ENCODE measurements at regions not wholly inside any gene's neighbourhood (a gene's known extent, or its start where the extent isn't known, plus 50 kb on each side); places are given as distances from the start of the nearest gene placed in this dataset.

GRCh38 chr18:60554967-60555366 is 182.4 kb upstream of the MC4R start:
- no peaks in the 10 kb centered on the region for H3K27me3 Mint-ChIP-seq (ENCODE audit: low read depth, poor library complexity)
- no peak for DNase-seq
- peaks cover 10% of the 10 kb centered on the region for H3K4me1 Mint-ChIP-seq
- TF ChIP-seq CTCF (IDR thresholded peaks at IDR 0.05): no peak
- H3K27ac Mint-ChIP-seq: no peak overlapping the region
- H3K9me3 Mint-ChIP-seq: no peaks in the 10 kb centered on the region
- no peaks in the 10 kb centered on the region for H3K36me3 Mint-ChIP-seq (ENCODE audit: low read depth)
- no peak overlapping the region for H3K4me3 Mint-ChIP-seq

- no peak for DNase-seq
- H3K36me3 Mint-ChIP-seq (ENCODE audit: low read depth): no peaks in the 10 kb centered on the region
- no peaks in the 10 kb centered on the region for H3K9me3 Mint-ChIP-seq
- H3K4me3 Mint-ChIP-seq: no peak overlapping the region
- peaks cover 4% of the 10 kb centered on the region for H3K27me3 Mint-ChIP-seq (ENCODE audit: low read depth, poor library complexity)
- TF ChIP-seq CTCF (IDR thresholded peaks at IDR 0.05): no peak
- no peak overlapping the region for H3K27ac Mint-ChIP-seq
- peaks cover 11% of the 10 kb centered on the region for H3K4me1 Mint-ChIP-seq
Observed at GRCh38 chr18:60555625-60556024, 183.1 kb upstream of the MC4R start.

- no peaks in the 10 kb centered on the region for H3K36me3 Mint-ChIP-seq (ENCODE audit: low read depth)
- H3K4me3 Mint-ChIP-seq: no peak overlapping the region
- no peak for TF ChIP-seq CTCF (IDR thresholded peaks at IDR 0.05)
- no peak overlapping the region for H3K27ac Mint-ChIP-seq
- DNase-seq: no peak
- H3K4me1 Mint-ChIP-seq: peaks cover 9% of the 10 kb centered on the region
- H3K9me3 Mint-ChIP-seq: no peaks in the 10 kb centered on the region
- peaks cover 4% of the 10 kb centered on the region for H3K27me3 Mint-ChIP-seq (ENCODE audit: low read depth, poor library complexity)
Observed at GRCh38 chr18:60556326-60556725, 183.8 kb upstream of the MC4R start.

- no peak overlapping the region for H3K4me3 Mint-ChIP-seq
- H3K9me3 Mint-ChIP-seq: no peaks in the 10 kb centered on the region
- no peaks in the 10 kb centered on the region for H3K36me3 Mint-ChIP-seq (ENCODE audit: low read depth)
- DNase-seq: no peak
- H3K4me1 Mint-ChIP-seq: peaks cover 7% of the 10 kb centered on the region
- no peak for TF ChIP-seq CTCF (IDR thresholded peaks at IDR 0.05)
- no peak overlapping the region for H3K27ac Mint-ChIP-seq
- peaks cover 4% of the 10 kb centered on the region for H3K27me3 Mint-ChIP-seq (ENCODE audit: low read depth, poor library complexity)
Observed at GRCh38 chr18:60560071-60560470, 187.5 kb upstream of the MC4R start.

- H3K36me3 Mint-ChIP-seq (ENCODE audit: low read depth): no peaks in the 10 kb centered on the region
- H3K9me3 Mint-ChIP-seq: no peaks in the 10 kb centered on the region
- peaks cover 4% of the 10 kb centered on the region for H3K27me3 Mint-ChIP-seq (ENCODE audit: low read depth, poor library complexity)
- H3K4me1 Mint-ChIP-seq: peaks cover 7% of the 10 kb centered on the region
- H3K4me3 Mint-ChIP-seq: no peak overlapping the region
- DNase-seq: no peak
- H3K27ac Mint-ChIP-seq: no peak overlapping the region
- TF ChIP-seq CTCF (IDR thresholded peaks at IDR 0.05): no peak
Observed at GRCh38 chr18:60563082-60563481, 190.5 kb upstream of the MC4R start.

GRCh38 chr18:60568220-60568619 is 195.6 kb upstream of the MC4R start:
- Mint-ChIP-seq H3K27me3 (ENCODE audit: low read depth, poor library complexity) (peaks cover 3% of the 10 kb centered on the region), H3K4me1 (no peaks in the 10 kb centered on the region), H3K27ac (no peak overlapping the region), H3K4me3 (no peak overlapping the region), H3K9me3 (no peaks in the 10 kb centered on the region), H3K36me3 (ENCODE audit: low read depth) (no peaks in the 10 kb centered on the region)
- no peak for DNase-seq
- TF ChIP-seq CTCF (IDR thresholded peaks at IDR 0.05): no peak
